ENCODE measurements at regions not wholly inside any gene's neighbourhood (a gene's known extent, or its start where the extent isn't known, plus 50 kb on each side); places are given as distances from the start of the nearest gene placed in this dataset.

DNA sequence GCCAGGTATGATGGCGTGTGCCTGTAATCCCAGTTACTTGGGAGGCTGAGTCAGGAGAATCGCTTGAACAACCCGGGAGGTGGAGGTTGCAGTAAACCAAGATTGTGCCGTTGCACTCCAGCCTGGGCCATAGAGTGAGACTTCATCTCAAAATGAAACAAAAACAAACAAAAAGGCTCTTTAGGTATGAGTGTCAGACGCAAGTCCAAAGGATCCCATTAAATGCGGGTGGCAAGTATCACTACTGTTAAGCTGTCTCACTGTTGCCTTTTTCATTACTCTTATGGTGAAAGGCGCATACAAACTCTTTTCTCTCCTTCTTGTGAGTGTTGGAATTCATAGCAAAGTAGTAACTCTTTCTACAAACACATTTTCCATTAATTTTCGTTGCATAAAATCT, 688.5 kb upstream of the CHD1 start:
- no peaks in the 10 kb centered on the region for H3K9me3 Mint-ChIP-seq
- no peaks in the 10 kb centered on the region; a peak in 1 of 7 replicates for H3K36me3 Mint-ChIP-seq (ENCODE audit: insufficient read depth in 1 of 3, low read depth in 3 of 3)
- Histone ChIP-seq H4K20me1 (ENCODE audit: control insufficient read depth, insufficient read depth, insufficient read length) (no peaks in the 10 kb centered on the region), H3K79me1 (ENCODE audit: insufficient read depth, low read depth, low read length, poor library complexity, severe bottlenecking) (no peaks in the 10 kb centered on the region), H3K23ac (ENCODE audit: insufficient read length, low read depth, low read length) (no peak overlapping the region), H3K56ac (ENCODE audit: insufficient read length, low read depth, low read length) (no peak overlapping the region), H4K91ac (ENCODE audit: insufficient read length, low read depth, low read length) (no peak overlapping the region), H3K79me2 (ENCODE audit: insufficient read depth, low read length) (no peaks in the 10 kb centered on the region), H2AFZ (ENCODE audit: low read length) (no peak overlapping the region), H3K18ac (ENCODE audit: insufficient read length, low read depth, low read length) (no peak overlapping the region), H3K4me1 (ENCODE audit: insufficient read depth, low read length) (no peaks in the 10 kb centered on the region; the same call in 1 of the 2 replicates), H3K9ac (ENCODE audit: extremely low read depth, insufficient read length, low read length) (no peak overlapping the region), H2BK5ac (ENCODE audit: insufficient read length, low read length) (no peak overlapping the region), H4K5ac (ENCODE audit: insufficient read length, low read depth, low read length) (no peak overlapping the region), H4K8ac (replicated peaks; ENCODE audit: insufficient read length, low read depth, low read length) (no peak overlapping the region), H3K9me3 (ENCODE audit: control insufficient read depth, low read depth, low read length) (no peaks in the 10 kb centered on the region), H2BK120ac (ENCODE audit: low read depth, low read length, poor library complexity, severe bottlenecking) (no peak overlapping the region), H3K23me2 (ENCODE audit: insufficient read length, low read depth, low read length, poor library complexity, severe bottlenecking) (no peaks in the 10 kb centered on the region), H3K4ac (ENCODE audit: low read depth, low read length) (no peak overlapping the region), H3K27me3 (ENCODE audit: insufficient read depth, low read length) (no peaks in the 10 kb centered on the region), H2AK5ac (ENCODE audit: insufficient read length, low read length) (no peak overlapping the region), H3T11ph (ENCODE audit: low read length) (no peak overlapping the region), H3K14ac (ENCODE audit: insufficient read depth, low read length) (no peak overlapping the region), H3K27ac (ENCODE audit: insufficient read length, low read depth, low read length) (no peak overlapping the region), H3K4me2 (ENCODE audit: insufficient read depth, insufficient read length, low read length) (no peak overlapping the region), H2BK12ac (ENCODE audit: insufficient read length, low read depth, low read length) (no peak overlapping the region), H2BK20ac (ENCODE audit: low read depth, low read length, poor library complexity, severe bottlenecking) (no peak overlapping the region), H2BK15ac (ENCODE audit: low read depth, low read length) (no peak overlapping the region)
- H3K27ac Mint-ChIP-seq: no peak overlapping the region
- no peak overlapping the region for H3K4me3 Mint-ChIP-seq
- H3K27me3 Mint-ChIP-seq (ENCODE audit: low read depth): no peaks in the 10 kb centered on the region
- DNase-seq: no peak
- WGBS (ENCODE audit: extremely low coverage, insufficient read length, low lambda C conversion rate): no CpG with 5 or more reads among the region's 8 CpGs
- H3K4me1 Mint-ChIP-seq: no peaks in the 10 kb centered on the region
- TF ChIP-seq, protein P1, sequence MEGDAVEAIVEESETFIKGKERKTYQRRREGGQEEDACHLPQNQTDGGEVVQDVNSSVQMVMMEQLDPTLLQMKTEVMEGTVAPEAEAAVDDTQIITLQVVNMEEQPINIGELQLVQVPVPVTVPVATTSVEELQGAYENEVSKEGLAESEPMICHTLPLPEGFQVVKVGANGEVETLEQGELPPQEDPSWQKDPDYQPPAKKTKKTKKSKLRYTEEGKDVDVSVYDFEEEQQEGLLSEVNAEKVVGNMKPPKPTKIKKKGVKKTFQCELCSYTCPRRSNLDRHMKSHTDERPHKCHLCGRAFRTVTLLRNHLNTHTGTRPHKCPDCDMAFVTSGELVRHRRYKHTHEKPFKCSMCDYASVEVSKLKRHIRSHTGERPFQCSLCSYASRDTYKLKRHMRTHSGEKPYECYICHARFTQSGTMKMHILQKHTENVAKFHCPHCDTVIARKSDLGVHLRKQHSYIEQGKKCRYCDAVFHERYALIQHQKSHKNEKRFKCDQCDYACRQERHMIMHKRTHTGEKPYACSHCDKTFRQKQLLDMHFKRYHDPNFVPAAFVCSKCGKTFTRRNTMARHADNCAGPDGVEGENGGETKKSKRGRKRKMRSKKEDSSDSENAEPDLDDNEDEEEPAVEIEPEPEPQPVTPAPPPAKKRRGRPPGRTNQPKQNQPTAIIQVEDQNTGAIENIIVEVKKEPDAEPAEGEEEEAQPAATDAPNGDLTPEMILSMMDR (conservative IDR thresholded peaks at IDR 0.05): no peak
